ENCODE measurements at regions not wholly inside any gene's neighbourhood (a gene's known extent, or its start where the extent isn't known, plus 50 kb on each side); places are given as distances from the start of the nearest gene placed in this dataset.

GRCh38 chr14:41137741-41138140, 468.9 kb upstream of the LRFN5 start:
- Mint-ChIP-seq H3K36me3 (ENCODE audit: unreplicated experiment) (peaks cover 4% of the 10 kb centered on the region), H3K4me3 (ENCODE audit: unreplicated experiment) (no peak overlapping the region), H3K27ac (ENCODE audit: unreplicated experiment) (peak overlapping the region; percentile 75), H3K27me3 (ENCODE audit: unreplicated experiment) (no peaks in the 10 kb centered on the region), H3K9me3 (ENCODE audit: unreplicated experiment) (peaks cover 5% of the 10 kb centered on the region), H3K4me1 (ENCODE audit: low read depth, unreplicated experiment) (peaks cover 13% of the 10 kb centered on the region)
- no peak for TF ChIP-seq CTCF (IDR thresholded peaks at IDR 0.05; ENCODE audit: partially characterized antibody, unreplicated experiment)
- DNase-seq: no peak

GRCh38 chr14:41130274-41130673, 476.4 kb upstream of the LRFN5 start:
- no peaks in the 10 kb centered on the region for H3K27me3 Mint-ChIP-seq (ENCODE audit: unreplicated experiment)
- H3K9me3 Mint-ChIP-seq (ENCODE audit: unreplicated experiment): no peaks in the 10 kb centered on the region
- H3K4me1 Mint-ChIP-seq (ENCODE audit: low read depth, unreplicated experiment): peaks cover 2% of the 10 kb centered on the region
- no peak overlapping the region for H3K27ac Mint-ChIP-seq (ENCODE audit: unreplicated experiment)
- H3K4me3 Mint-ChIP-seq (ENCODE audit: unreplicated experiment): no peak overlapping the region
- H3K36me3 Mint-ChIP-seq (ENCODE audit: unreplicated experiment): peaks cover 4% of the 10 kb centered on the region
- DNase-seq: peak; percentile 21
- TF ChIP-seq CTCF (IDR thresholded peaks at IDR 0.05; ENCODE audit: partially characterized antibody, unreplicated experiment): no peak

- H3K4me3 Mint-ChIP-seq (ENCODE audit: unreplicated experiment): no peak overlapping the region
- H3K27ac Mint-ChIP-seq (ENCODE audit: unreplicated experiment): peak overlapping the region; percentile 46
- H3K27me3 Mint-ChIP-seq (ENCODE audit: unreplicated experiment): no peaks in the 10 kb centered on the region
- no peak for DNase-seq
- H3K36me3 Mint-ChIP-seq (ENCODE audit: unreplicated experiment): no peaks in the 10 kb centered on the region
- no peak for TF ChIP-seq CTCF (IDR thresholded peaks at IDR 0.05; ENCODE audit: partially characterized antibody, unreplicated experiment)
- no peaks in the 10 kb centered on the region for H3K4me1 Mint-ChIP-seq (ENCODE audit: low read depth, unreplicated experiment)
- no peaks in the 10 kb centered on the region for H3K9me3 Mint-ChIP-seq (ENCODE audit: unreplicated experiment)
Observed at GRCh38 chr14:41120402-41120801, 486.3 kb upstream of the LRFN5 start.

GRCh38 chr14:41096131-41096530, 510.5 kb upstream of the LRFN5 start:
- no peak for TF ChIP-seq CTCF (IDR thresholded peaks at IDR 0.05; ENCODE audit: partially characterized antibody, unreplicated experiment)
- Mint-ChIP-seq H3K27me3 (ENCODE audit: unreplicated experiment) (peaks cover 3% of the 10 kb centered on the region), H3K36me3 (ENCODE audit: unreplicated experiment) (peaks cover 22% of the 10 kb centered on the region), H3K9me3 (ENCODE audit: unreplicated experiment) (peaks cover 6% of the 10 kb centered on the region), H3K4me1 (ENCODE audit: low read depth, unreplicated experiment) (peaks cover 3% of the 10 kb centered on the region), H3K4me3 (ENCODE audit: unreplicated experiment) (no peak overlapping the region), H3K27ac (ENCODE audit: unreplicated experiment) (no peak overlapping the region)
- DNase-seq: no peak

- Mint-ChIP-seq H3K4me1 (ENCODE audit: low read depth, unreplicated experiment) (no peaks in the 10 kb centered on the region), H3K4me3 (ENCODE audit: unreplicated experiment) (no peak overlapping the region), H3K27me3 (ENCODE audit: unreplicated experiment) (peaks cover 1% of the 10 kb centered on the region), H3K9me3 (ENCODE audit: unreplicated experiment) (no peaks in the 10 kb centered on the region), H3K36me3 (ENCODE audit: unreplicated experiment) (peaks cover 26% of the 10 kb centered on the region), H3K27ac (ENCODE audit: unreplicated experiment) (no peak overlapping the region)
- DNase-seq: no peak
- TF ChIP-seq CTCF (IDR thresholded peaks at IDR 0.05; ENCODE audit: partially characterized antibody, unreplicated experiment): no peak
Observed at GRCh38 chr14:41087056-41087455, 519.6 kb upstream of the LRFN5 start.

All from glutamatergic neuron (in vitro differentiated cells).